Esophagus muscularis mucosa (tissue), 4 donors: ENCODE measurements at regions not wholly inside any gene's neighbourhood (a gene's known extent, or its start where the extent isn't known, plus 50 kb on each side); places are given as distances from the start of the nearest gene placed in this dataset.

Source experiments
- CTCF ChIP-seq, 3 experiments: fragments of 200-600 bp in 2 of 3; fragments of 450-650 bp in 1 of 3; sonication (generic) in 2 of 3; IDR thresholded peaks; one replicate each; pipeline ENCODE4 v1.5.1; 2017 to 2019; ENCODE audit warnings: antibody characterized with exemption in 3 of 3, mild to moderate bottlenecking in 2 of 3, moderate library complexity in 1 of 3
- EP300 ChIP-seq: sonication (generic); formaldehyde crosslinking; IDR thresholded peaks from one replicate; pipeline ENCODE4 v1.6.1; 2017; ENCODE audit warnings: antibody characterized with exemption
- POLR2A ChIP-seq: fragments of 450-650 bp; IDR thresholded peaks from one replicate; pipeline ENCODE4 v1.6.1; 2017; ENCODE audit warnings: antibody characterized with exemption, moderate library complexity, mild to moderate bottlenecking, low read depth
- POLR2AphosphoS5 ChIP-seq, 2 donors: sonication (generic); formaldehyde crosslinking; IDR thresholded peaks; one replicate each; pipeline ENCODE4 v1.6.1; 2017; ENCODE audit warnings: antibody characterized with exemption in 2 of 2

GRCh38 chr13:87855553-87855952 is 184.4 kb downstream of the SLITRK5 start:
- TF ChIP-seq POLR2AphosphoS5 (IDR thresholded peaks at IDR 0.05) (no peak), CTCF (IDR thresholded peaks at IDR 0.05) (no peak), POLR2A (no peak), EP300 (no peak)
